ENCODE measurements at regions not wholly inside any gene's neighbourhood (a gene's known extent, or its start where the extent isn't known, plus 50 kb on each side); places are given as distances from the start of the nearest gene placed in this dataset.

DNA sequence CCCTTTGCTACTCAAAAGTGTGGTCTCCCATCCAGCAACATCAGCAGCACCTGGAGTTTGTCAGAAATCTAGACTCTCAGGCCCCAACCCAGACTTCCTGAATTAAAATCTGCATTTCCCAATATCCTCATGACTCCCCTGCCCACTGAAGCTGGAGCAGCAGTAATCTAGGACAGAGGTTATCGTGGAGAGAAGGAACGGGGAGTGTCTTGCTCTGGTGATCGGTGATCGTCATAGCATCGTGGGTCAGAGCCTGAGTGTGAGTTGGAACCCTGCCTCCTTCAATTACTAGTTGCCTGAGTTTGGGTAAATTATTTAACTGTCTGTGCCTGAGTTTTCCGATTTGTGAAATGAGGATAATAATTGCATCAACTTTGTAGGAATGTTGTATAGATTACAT, 217.3 kb upstream of the ATP5MC3 start:
- H2AFZ ChIP-seq (ENCODE audit: low read length): no peak overlapping the region
- no peaks in the 10 kb centered on the region for H4K20me1 ChIP-seq (ENCODE audit: insufficient read depth, low read length)
- no peak for TF ChIP-seq EZH2 (IDR thresholded peaks at IDR 0.05; ENCODE audit: borderline replicate concordance, low read length)
- TF ChIP-seq, protein P1, sequence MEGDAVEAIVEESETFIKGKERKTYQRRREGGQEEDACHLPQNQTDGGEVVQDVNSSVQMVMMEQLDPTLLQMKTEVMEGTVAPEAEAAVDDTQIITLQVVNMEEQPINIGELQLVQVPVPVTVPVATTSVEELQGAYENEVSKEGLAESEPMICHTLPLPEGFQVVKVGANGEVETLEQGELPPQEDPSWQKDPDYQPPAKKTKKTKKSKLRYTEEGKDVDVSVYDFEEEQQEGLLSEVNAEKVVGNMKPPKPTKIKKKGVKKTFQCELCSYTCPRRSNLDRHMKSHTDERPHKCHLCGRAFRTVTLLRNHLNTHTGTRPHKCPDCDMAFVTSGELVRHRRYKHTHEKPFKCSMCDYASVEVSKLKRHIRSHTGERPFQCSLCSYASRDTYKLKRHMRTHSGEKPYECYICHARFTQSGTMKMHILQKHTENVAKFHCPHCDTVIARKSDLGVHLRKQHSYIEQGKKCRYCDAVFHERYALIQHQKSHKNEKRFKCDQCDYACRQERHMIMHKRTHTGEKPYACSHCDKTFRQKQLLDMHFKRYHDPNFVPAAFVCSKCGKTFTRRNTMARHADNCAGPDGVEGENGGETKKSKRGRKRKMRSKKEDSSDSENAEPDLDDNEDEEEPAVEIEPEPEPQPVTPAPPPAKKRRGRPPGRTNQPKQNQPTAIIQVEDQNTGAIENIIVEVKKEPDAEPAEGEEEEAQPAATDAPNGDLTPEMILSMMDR (IDR thresholded peaks at IDR 0.05; ENCODE audit: low read length): no peak
- no peak overlapping the region for H3K4me3 ChIP-seq (ENCODE audit: low read depth, low read length, poor library complexity, severe bottlenecking)
- no peaks in the 10 kb centered on the region for H3K9me2 ChIP-seq (ENCODE audit: low read depth, low read length)
- no peaks in the 10 kb centered on the region for H3K79me2 ChIP-seq (ENCODE audit: insufficient read depth, low read length)
- no peaks in the 10 kb centered on the region for H3K4me1 ChIP-seq (ENCODE audit: insufficient read depth, low read length, severe bottlenecking)
- no peak overlapping the region for H3K9ac ChIP-seq (ENCODE audit: low read length)
- no peak overlapping the region for H3K4me2 ChIP-seq (ENCODE audit: low read length)
- H3K9me3 ChIP-seq (ENCODE audit: low read length): no peaks in the 10 kb centered on the region
- H3K27me3 ChIP-seq (ENCODE audit: insufficient read depth, low read length): no peaks in the 10 kb centered on the region
- H3K27ac ChIP-seq (ENCODE audit: low read depth, low read length, poor library complexity, severe bottlenecking): no peak overlapping the region
- H3K36me3 ChIP-seq (ENCODE audit: insufficient read depth, low read length): no peaks in the 10 kb centered on the region
- no peaks in the 10 kb centered on the region for H3F3A ChIP-seq (ENCODE audit: insufficient read depth, low read length)

DNA sequence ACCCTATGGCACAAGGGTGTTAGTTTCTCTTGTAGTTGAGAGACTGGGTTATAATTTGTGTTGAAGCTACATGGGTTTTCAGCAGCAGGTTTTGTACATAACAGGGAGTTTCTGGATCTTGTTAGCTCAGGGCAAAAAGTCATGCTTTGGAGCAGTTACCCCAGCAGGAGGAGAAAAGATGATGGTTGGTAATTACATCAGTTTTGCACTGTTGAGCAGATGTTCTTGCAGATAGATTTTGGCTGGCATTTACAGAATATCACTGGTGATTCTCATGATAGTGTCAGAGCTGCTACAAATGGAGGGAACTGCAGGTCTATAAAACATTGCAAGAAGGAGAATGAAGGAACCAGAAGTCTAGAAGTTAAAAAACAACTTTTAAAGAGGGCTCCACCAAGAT, 215.2 kb upstream of the ATP5MC3 start:
- no peaks in the 10 kb centered on the region for H3K4me1 ChIP-seq (ENCODE audit: insufficient read depth, low read length, severe bottlenecking)
- no peak for TF ChIP-seq EZH2 (IDR thresholded peaks at IDR 0.05; ENCODE audit: borderline replicate concordance, low read length)
- TF ChIP-seq, protein P1 (IDR thresholded peaks at IDR 0.05; ENCODE audit: low read length): no peak
- no peaks in the 10 kb centered on the region for H3K9me2 ChIP-seq (ENCODE audit: low read depth, low read length)
- H3K79me2 ChIP-seq (ENCODE audit: insufficient read depth, low read length): no peaks in the 10 kb centered on the region
- no peaks in the 10 kb centered on the region for H3K27me3 ChIP-seq (ENCODE audit: insufficient read depth, low read length)
- H4K20me1 ChIP-seq (ENCODE audit: insufficient read depth, low read length): no peaks in the 10 kb centered on the region
- H2AFZ ChIP-seq (ENCODE audit: low read length): no peak overlapping the region
- H3K4me2 ChIP-seq (ENCODE audit: low read length): no peak overlapping the region
- no peaks in the 10 kb centered on the region for H3K36me3 ChIP-seq (ENCODE audit: insufficient read depth, low read length)
- no peaks in the 10 kb centered on the region for H3F3A ChIP-seq (ENCODE audit: insufficient read depth, low read length)
- no peak overlapping the region for H3K27ac ChIP-seq (ENCODE audit: low read depth, low read length, poor library complexity, severe bottlenecking)
- H3K4me3 ChIP-seq (ENCODE audit: low read depth, low read length, poor library complexity, severe bottlenecking): no peak overlapping the region
- no peak overlapping the region for H3K9ac ChIP-seq (ENCODE audit: low read length)
- no peaks in the 10 kb centered on the region for H3K9me3 ChIP-seq (ENCODE audit: low read length)

DNA sequence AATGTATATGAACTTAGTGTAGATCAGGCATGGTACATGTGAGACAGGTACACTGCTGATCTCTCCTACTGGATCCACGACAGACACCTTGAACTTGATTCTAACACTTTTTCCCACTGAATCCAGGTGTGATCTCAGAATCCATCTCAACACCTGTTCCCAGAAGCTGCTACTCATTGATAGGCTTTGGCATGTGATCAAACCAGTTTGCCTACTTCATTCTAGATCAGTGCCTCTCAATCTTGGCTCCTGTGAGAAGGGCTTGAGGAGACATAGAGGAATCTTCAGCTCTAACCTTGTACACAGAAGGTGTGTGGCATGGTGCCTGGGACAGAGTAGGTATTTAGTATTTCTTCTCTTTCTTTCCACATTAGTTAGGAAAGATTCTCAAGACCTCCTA, 212.3 kb upstream of the ATP5MC3 start:
- H3K36me3 ChIP-seq (ENCODE audit: insufficient read depth, low read length): no peaks in the 10 kb centered on the region
- no peaks in the 10 kb centered on the region for H3K79me2 ChIP-seq (ENCODE audit: insufficient read depth, low read length)
- TF ChIP-seq, protein P1 (IDR thresholded peaks at IDR 0.05; ENCODE audit: low read length): no peak
- TF ChIP-seq EZH2 (IDR thresholded peaks at IDR 0.05; ENCODE audit: borderline replicate concordance, low read length): no peak
- H3K4me3 ChIP-seq (ENCODE audit: low read depth, low read length, poor library complexity, severe bottlenecking): no peak overlapping the region
- no peak overlapping the region for H3K27ac ChIP-seq (ENCODE audit: low read depth, low read length, poor library complexity, severe bottlenecking)
- H3K27me3 ChIP-seq (ENCODE audit: insufficient read depth, low read length): no peaks in the 10 kb centered on the region
- H3K4me2 ChIP-seq (ENCODE audit: low read length): no peak overlapping the region
- H3K9me3 ChIP-seq (ENCODE audit: low read length): no peaks in the 10 kb centered on the region
- no peaks in the 10 kb centered on the region for H3K9me2 ChIP-seq (ENCODE audit: low read depth, low read length)
- no peaks in the 10 kb centered on the region for H3K4me1 ChIP-seq (ENCODE audit: insufficient read depth, low read length, severe bottlenecking)
- no peaks in the 10 kb centered on the region for H4K20me1 ChIP-seq (ENCODE audit: insufficient read depth, low read length)
- H3F3A ChIP-seq (ENCODE audit: insufficient read depth, low read length): no peaks in the 10 kb centered on the region
- no peak overlapping the region for H3K9ac ChIP-seq (ENCODE audit: low read length)
- H2AFZ ChIP-seq (ENCODE audit: low read length): no peak overlapping the region
